Prostate gland (tissue), 2 donors: ENCODE measurements at regions not wholly inside any gene's neighbourhood (a gene's known extent, or its start where the extent isn't known, plus 50 kb on each side); places are given as distances from the start of the nearest gene placed in this dataset.

Experiments used
- CTCF ChIP-seq, 4 experiments: fragments of 200-600 bp in 2 of 4; fragments of 450-650 bp in 2 of 4; sonication (generic) in 2 of 4; IDR thresholded peaks; 1 replicate in 3 of 4; 2 replicates in 1 of 4; pipeline ENCODE4 v1.5.1; 2016 to 2019; ENCODE audit warnings: antibody characterized with exemption in 4 of 4, mild to moderate bottlenecking in 2 of 4, moderate library complexity in 2 of 4
- POLR2A ChIP-seq: fragments of 450-650 bp; IDR thresholded peaks from one replicate; pipeline ENCODE4 v1.6.1; 2016; ENCODE audit warnings: antibody characterized with exemption, mild to moderate bottlenecking
- POLR2AphosphoS5 ChIP-seq: sonication (generic); formaldehyde crosslinking; IDR thresholded peaks from one replicate; pipeline ENCODE4 v1.6.1; 2017; ENCODE audit warnings: antibody characterized with exemption

- TF ChIP-seq POLR2A, result no peak
- no peak for TF ChIP-seq CTCF (IDR thresholded peaks at IDR 0.05)
- TF ChIP-seq POLR2AphosphoS5, result no peak
Observed at GRCh38 chr15:99921101-99921500, 187.9 kb upstream of the LYSMD4 start.
